GM19238 (cell line): ENCODE measurements at regions not wholly inside any gene's neighbourhood (a gene's known extent, or its start where the extent isn't known, plus 50 kb on each side); places are given as distances from the start of the nearest gene placed in this dataset.
"Not testable (repeated sequence)": the region's sequence is repeated elsewhere in the genome, so short reads cannot be mapped to it uniquely, and the experiment has no call there.

Experiments
- DNase-seq: peaks from one replicate; pipeline ENCODE4 v3.0.0; 2011; ENCODE audit warnings: low spot score; ENCODE audit not compliant: insufficient read length

DNA sequence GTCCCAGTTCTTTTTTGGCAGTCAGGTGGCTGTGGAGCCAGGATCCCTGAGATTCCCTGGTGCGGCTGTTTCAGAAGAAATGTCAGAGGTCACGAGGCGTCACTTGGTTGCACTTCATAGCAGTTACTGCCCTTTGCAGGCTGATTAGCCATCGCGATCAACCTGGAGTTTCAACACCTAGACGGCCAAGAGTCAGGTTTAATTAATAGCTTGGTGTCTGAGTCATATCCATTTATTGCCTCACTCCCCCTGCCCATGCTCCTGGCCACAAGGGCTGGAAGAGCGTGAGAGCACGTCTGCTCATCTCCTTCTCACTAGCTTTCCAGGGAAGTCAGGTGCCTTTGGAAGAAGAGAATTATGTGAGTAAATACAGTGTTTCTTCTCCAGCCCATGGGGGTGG lies 552.3 kb downstream of the TSN start:
- no peak for DNase-seq

- DNase-seq = no peak
Observed at GRCh38 chr2:122315306-122315705, 559.9 kb downstream of the TSN start.

GRCh38 chr2:122319539-122320132 lies 564.2 kb downstream of the TSN start:
- DNase-seq = no peak

DNA sequence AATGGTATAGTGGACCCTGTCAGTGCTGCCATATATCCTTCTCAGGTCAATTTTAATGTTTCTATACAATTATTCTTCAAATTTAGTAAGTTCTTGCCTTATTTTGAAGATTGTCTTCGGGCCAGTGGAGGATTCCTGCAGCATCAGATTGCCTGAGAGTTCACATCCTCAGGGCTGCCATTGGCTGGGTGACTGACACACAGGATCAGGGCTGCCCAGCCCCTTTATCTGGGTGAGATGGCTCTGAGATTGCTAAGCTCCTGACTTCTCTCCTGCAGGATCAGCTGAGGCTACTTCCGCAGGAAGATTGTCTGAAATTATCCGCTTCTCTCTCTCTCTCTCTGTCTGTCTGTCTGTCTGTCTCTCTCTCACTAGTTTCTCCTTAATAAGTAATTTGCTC lies 567.4 kb downstream of the TSN start:
- no peak for DNase-seq

- no peak for DNase-seq
Observed at GRCh38 chr2:122323927-122324326, 568.5 kb downstream of the TSN start.

DNA sequence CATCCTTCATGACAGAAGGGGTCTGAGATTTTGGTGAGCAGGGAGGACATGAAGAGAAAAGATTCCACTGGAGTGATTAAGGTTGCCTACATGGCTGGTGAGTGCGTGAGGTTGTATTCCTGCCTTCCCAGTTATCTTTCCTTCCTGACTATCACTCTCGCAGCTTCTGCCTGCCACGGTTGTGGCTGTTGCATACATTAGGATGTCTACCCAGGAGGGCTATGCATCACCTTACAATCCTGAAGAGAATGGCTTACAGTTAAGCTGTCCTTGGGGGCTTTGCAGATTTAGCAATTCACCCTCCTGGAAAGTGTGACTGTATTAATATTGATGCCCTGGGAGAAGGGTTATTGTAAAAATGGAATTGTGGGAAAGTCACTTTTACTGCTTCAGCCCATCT lies 571.0 kb downstream of the TSN start:
- DNase-seq = no peak

DNA sequence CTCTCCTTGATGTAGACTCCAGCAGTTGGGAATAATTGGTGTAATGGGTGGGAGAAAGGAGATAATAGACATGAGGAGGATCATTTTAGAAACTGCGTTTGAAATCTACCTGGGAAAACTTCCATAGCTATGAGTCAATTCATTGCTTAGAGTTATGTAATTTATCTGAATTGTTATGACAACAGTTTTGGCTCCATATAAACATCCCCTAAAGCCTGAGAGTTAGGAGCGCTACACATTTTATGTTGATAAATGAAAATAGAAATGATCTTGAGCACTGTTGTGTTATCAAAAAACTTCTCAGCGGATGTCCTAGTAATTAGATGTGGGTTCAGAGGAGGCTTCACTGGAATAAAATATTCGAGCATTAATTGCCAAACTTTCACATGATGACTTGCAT lies 573.4 kb downstream of the TSN start:
- no peak for DNase-seq

GRCh38 chr2:122329278-122329677 lies 573.8 kb downstream of the TSN start:
- DNase-seq = no peak

DNA sequence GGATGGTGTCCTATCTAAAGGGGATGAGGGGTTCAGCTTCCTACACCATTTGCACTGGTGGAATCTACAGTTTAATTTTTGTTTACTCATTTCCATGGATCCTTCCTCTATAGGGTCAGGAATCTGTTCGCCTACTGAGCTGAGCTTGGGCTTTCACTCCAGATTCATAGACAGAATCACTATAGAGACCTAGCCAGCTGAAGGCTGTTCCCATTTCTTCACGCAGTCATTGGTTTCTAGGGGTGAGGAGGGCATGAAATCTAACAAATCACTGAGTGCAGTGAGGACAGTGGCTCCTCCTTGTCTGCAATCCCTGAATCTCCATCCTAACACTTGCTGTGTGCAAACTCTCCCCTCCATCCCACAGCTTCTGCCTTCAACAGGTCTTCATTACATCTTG lies 578.5 kb downstream of the TSN start:
- no peak for DNase-seq

DNA sequence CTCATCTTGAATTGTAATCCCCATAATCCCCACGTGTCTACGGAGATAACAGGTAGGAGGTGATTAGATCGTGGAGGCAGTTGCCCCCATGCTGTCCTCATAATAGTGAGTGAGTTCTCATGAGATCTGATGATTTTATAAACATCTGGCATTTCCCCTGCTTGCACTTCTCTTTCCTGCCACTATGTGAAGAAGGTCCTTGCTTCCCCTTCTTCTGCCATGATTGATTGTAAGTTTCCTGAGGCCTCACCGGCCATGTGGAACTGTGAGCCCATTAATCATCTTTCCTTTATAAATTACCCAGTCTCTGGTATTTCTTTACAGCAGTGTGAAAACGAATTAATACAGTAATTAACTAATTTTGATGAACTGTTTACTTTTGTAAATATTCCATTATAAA lies 582.5 kb downstream of the TSN start:
- DNase-seq = no peak

DNA sequence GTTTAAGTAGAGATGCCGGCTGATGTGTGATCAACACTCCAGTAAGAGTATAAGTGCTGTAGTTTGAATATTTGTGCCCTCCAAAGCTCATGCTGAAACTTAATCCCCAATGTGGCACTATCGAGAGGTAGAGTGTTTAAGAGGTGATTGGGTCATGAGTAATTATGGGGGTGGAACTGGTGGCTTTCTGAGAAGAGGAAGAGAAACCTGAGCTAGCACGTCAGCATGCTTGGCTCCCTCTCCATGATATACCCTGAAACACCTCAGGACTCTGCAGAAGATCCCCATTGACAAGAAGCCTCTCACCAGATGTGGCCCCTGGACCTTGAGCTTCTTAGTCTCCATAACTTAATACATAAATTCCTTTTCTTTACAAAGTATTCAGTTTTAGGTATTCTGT lies 584.8 kb downstream of the TSN start:
- no peak for DNase-seq

DNA sequence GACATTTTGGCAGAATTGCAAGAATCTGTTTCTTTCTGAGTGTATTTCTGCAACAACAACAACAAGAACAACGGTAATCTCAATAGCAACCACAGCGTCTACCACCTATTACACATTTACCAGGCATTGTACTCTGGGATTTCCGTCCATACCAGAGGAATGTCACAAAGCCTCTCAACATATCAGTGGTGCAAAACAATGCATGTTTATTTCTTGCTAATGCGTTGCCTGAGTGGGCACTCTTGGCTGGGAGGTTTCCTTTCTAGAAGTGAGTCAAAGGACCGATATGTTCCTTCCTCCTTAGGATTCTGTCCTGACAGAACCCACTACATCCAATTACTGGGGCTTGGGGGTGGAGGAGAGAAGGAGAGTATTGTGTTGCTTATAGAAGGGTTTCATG lies 585.6 kb downstream of the TSN start:
- DNase-seq = no peak

- not testable (repeated sequence) for DNase-seq
Observed at GRCh38 chr2:122352151-122352550, 596.7 kb downstream of the TSN start.

- no peak for DNase-seq
Observed at GRCh38 chr2:122357998-122358397, 602.5 kb downstream of the TSN start.

DNA sequence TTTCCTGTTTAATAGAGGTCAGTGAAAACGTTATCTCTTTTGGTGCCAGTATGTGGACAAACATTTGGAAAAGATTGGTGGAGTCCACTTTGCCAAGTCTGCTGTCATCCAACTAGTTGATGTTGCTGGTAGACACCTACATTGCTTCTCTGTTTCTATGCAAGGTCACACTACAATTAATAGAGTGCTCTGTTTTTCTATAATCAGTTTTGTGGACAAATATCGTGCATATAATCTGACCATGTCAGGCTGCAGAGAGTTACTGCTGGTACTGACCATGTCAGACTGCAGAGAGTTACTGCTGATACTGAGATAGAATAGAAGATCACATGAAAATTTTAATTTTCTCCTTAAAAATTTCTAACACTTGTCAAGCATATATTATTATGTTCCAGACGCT lies 603.3 kb downstream of the TSN start:
- no peak for DNase-seq

GRCh38 chr2:122363885-122364284 lies 608.4 kb downstream of the TSN start:
- DNase-seq = no peak

GRCh38 chr2:122366427-122366826 lies 611.0 kb downstream of the TSN start:
- no peak for DNase-seq

GRCh38 chr2:122366969-122367645 lies 611.7 kb downstream of the TSN start:
- no peak for DNase-seq

DNA sequence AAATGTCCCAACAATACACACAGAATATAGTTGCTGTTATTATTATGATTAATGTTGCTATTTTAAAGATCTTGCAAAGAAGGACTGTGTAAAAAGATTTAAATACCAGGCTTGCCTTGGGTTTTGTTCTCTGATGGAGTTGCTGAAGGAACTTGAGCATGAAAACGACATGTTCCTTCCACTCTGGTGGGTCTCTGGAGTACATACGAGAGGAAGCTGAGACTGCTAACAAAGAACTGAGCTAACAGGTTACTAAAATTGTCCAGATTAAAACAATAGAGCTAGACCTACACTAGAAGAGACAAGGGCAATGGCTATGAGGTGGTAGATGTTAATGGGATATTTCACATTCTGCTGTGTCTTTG lies 612.2 kb downstream of the TSN start:
- DNase-seq = no peak

DNA sequence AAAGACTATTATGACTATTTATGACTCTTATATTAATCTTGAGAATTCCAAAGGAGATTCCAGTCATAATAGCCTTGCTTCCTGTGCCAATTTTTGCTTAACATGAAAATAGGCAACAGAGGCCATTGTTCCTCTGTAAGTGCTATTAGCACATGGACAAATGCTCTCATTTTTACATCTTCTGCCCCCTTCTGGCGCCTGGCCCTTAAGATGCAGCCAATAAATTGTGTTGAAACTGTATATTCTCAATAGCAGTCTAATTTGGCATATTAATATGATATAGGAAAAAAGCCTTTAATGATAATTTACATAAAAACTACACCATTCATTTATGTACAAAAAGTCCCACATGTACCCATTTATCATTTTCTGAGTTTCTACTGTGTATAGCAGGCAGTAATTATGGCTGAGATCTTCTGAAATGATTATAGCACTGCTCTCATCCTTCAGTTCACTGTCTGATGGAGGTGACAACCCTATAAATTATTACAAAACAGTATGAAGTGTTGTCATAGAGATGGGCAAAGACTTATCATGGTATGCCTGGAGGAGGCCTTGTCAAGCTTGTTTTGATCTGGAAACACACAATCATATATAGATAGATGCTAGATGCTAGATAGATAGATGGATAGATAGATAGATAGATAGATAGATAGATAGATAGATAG lies 613.3 kb downstream of the TSN start:
- DNase-seq = no peak

DNA sequence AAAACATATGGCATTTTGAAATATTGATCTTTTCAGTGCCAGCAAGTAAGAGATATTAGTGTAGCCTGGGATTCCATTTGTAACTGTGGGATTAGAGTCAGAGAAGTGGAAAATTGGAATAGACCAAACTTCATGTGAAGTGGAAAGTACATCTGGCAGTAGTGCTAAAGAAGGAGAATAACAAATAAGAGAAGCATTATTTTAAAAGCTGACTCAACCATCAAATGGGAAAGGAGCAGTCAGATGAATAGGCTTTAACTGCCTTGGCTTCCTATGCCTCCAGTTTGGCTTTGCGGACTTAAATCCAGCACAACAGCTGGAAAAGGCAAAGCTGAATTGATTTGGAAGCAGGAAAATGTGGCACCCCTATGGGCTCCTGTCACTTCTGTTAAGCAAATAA lies 623.1 kb downstream of the TSN start:
- DNase-seq = no peak

DNA sequence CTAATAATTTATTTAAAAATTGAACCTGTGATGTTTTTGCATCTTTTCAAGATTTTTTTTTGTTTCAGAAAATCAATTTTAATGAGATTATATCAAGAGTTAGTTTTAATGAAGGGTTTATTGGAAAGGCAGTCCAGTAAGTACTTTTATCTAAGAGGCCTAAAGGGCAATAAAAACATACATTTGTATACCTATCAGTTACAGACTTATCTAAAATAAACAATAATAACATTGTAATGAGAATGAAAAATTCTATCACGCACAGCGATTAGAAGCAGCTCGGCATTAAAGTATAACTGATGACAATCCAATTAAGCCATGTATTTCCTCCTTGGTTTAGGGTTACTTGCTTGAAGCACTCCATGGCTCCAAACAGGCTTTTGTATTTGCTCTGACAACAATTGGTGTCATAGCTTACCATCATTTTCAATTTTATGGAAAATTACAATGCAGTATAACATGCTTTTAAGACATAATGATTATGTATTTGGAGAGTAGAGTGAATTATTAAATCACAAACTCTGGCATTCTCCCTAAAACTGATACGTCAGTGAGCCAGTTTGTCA lies 629.4 kb downstream of the TSN start:
- no peak for DNase-seq

DNA sequence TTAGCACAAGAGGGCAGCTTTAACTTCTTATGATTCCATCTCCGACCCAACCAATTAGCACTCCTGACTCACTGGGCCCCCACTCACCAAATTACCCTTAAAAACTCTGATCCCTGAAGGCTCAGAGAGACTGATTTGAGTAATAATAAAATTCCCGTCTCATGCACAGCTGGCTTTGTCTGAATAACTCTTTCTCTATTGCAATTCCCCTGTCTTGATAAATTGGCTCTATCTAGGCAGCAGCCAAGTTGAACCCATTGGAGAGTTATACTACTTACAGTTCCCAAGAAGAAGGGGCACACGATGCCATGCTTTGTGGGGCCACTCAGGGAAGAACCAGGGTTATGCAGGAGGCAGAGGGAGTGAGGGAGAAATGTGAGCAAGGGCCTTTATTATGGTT lies 632.8 kb downstream of the TSN start:
- DNase-seq = no peak
